OCI-LY3 (cell line): ENCODE measurements at regions not wholly inside any gene's neighbourhood (a gene's known extent, or its start where the extent isn't known, plus 50 kb on each side); places are given as distances from the start of the nearest gene placed in this dataset.

ENCODE experiments used
- EZH2phosphoT487 ChIP-seq: fragments of 200-600 bp; shearing (Covaris generic); IDR thresholded peaks from 2 replicates; pipeline ENCODE4 v1.6.1; 2018; ENCODE audit warnings: antibody characterized with exemption, mixed run types, low read depth
- TF ChIP-seq, protein P1 (sequence below): fragments of 200-600, 300-600 bp; sonication (generic); IDR thresholded peaks from 2 replicates; pipeline ENCODE4 v1.5.1; 2014; ENCODE audit warnings: antibody characterized with exemption, low read length, low read depth

DNA sequence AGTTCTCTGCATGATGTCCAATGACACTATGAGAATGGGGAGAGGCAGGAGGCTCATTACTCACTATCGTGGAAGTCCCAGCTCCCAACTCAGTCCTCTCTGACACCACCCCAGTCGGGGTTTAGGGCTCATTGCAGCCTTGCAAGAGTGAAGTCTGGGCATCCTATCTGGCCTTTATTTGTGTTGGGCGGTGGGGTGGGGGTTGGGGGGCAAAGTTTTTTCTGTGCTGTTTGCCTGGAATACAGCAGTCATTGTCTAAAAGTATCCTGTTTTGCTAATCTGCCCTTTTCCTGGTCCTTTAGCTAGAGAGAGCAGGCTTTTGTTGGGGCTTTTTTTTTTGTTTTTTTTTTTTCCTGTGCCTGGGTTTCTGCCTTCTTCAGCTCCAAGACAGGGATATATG is 174.2 kb downstream of the MYLK4 start:
- TF ChIP-seq, protein P1, sequence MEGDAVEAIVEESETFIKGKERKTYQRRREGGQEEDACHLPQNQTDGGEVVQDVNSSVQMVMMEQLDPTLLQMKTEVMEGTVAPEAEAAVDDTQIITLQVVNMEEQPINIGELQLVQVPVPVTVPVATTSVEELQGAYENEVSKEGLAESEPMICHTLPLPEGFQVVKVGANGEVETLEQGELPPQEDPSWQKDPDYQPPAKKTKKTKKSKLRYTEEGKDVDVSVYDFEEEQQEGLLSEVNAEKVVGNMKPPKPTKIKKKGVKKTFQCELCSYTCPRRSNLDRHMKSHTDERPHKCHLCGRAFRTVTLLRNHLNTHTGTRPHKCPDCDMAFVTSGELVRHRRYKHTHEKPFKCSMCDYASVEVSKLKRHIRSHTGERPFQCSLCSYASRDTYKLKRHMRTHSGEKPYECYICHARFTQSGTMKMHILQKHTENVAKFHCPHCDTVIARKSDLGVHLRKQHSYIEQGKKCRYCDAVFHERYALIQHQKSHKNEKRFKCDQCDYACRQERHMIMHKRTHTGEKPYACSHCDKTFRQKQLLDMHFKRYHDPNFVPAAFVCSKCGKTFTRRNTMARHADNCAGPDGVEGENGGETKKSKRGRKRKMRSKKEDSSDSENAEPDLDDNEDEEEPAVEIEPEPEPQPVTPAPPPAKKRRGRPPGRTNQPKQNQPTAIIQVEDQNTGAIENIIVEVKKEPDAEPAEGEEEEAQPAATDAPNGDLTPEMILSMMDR: no peak
- no peak for TF ChIP-seq EZH2phosphoT487
